GM19438 (cell line): ENCODE measurements at regions not wholly inside any gene's neighbourhood (a gene's known extent, or its start where the extent isn't known, plus 50 kb on each side); places are given as distances from the start of the nearest gene placed in this dataset.
"Not testable (repeated sequence)": the region's sequence is repeated elsewhere in the genome, so short reads cannot be mapped to it uniquely, and the experiment has no call there.

ENCODE experiments used
- ATAC-seq: cut with Tn5 transposase; IDR thresholded peaks from one replicate; pipeline ENCODE4 v1.9.1; 2021; ENCODE audit warnings: low read depth; ENCODE audit not compliant: unreplicated experiment

GRCh38 chr17:5943232-5943631 lies 126.9 kb upstream of the WSCD1 start:
- no peak for ATAC-seq

GRCh38 chr17:5943982-5944381 lies 126.2 kb upstream of the WSCD1 start:
- no peak for ATAC-seq

GRCh38 chr17:5947701-5948180 lies 122.4 kb upstream of the WSCD1 start:
- no peak for ATAC-seq

- no peak for ATAC-seq
Observed at GRCh38 chr17:5948811-5949210, 121.4 kb upstream of the WSCD1 start.

- no peak for ATAC-seq
Observed at GRCh38 chr17:5950878-5951277, 119.3 kb upstream of the WSCD1 start.

GRCh38 chr17:5951912-5952311 lies 118.3 kb upstream of the WSCD1 start:
- ATAC-seq: no peak

- ATAC-seq: no peak
Observed at GRCh38 chr17:5952518-5952917, 117.7 kb upstream of the WSCD1 start.

- no peak for ATAC-seq
Observed at GRCh38 chr17:5955764-5956163, 114.4 kb upstream of the WSCD1 start.

- no peak for ATAC-seq
Observed at GRCh38 chr17:5958850-5959249, 111.3 kb upstream of the WSCD1 start.

GRCh38 chr17:5962371-5962770 lies 107.8 kb upstream of the WSCD1 start:
- ATAC-seq: no peak

GRCh38 chr17:5971969-5972368 lies 98.2 kb upstream of the WSCD1 start:
- ATAC-seq: no peak

GRCh38 chr17:5973410-5973809 lies 96.8 kb upstream of the WSCD1 start:
- ATAC-seq: no peak

- ATAC-seq: no peak
Observed at GRCh38 chr17:5975661-5976060, 94.5 kb upstream of the WSCD1 start.

- ATAC-seq: no peak
Observed at GRCh38 chr17:5976251-5976650, 93.9 kb upstream of the WSCD1 start.

- no peak for ATAC-seq
Observed at GRCh38 chr17:5978496-5978895, 91.7 kb upstream of the WSCD1 start.

- ATAC-seq: no peak
Observed at GRCh38 chr17:5980941-5981340, 89.2 kb upstream of the WSCD1 start.

GRCh38 chr17:5986644-5987043 lies 83.5 kb upstream of the WSCD1 start:
- ATAC-seq: no peak

GRCh38 chr17:6000426-6000825 lies 69.8 kb upstream of the WSCD1 start:
- no peak for ATAC-seq

GRCh38 chr17:6003221-6003620 lies 67.0 kb upstream of the WSCD1 start:
- ATAC-seq: not testable (repeated sequence)

- ATAC-seq: no peak
Observed at GRCh38 chr17:6005939-6006338, 64.2 kb upstream of the WSCD1 start.

GRCh38 chr17:6011206-6011605 lies 59.0 kb upstream of the WSCD1 start:
- no peak for ATAC-seq

GRCh38 chr17:6018788-6019187 lies 51.4 kb upstream of the WSCD1 start:
- ATAC-seq: no peak

GRCh38 chr17:6019959-6020358 lies 50.2 kb upstream of the WSCD1 start:
- no peak for ATAC-seq
